LoVo (cell line): ENCODE measurements at regions not wholly inside any gene's neighbourhood (a gene's known extent, or its start where the extent isn't known, plus 50 kb on each side); places are given as distances from the start of the nearest gene placed in this dataset.
"Not testable (repeated sequence)": the region's sequence is repeated elsewhere in the genome, so short reads cannot be mapped to it uniquely, and the experiment has no call there.

ENCODE experiments used
- DNase-seq: peaks from one replicate; pipeline ENCODE4 v3.0.0-alpha.2; 2016; ENCODE audit warnings: low spot score

- DNase-seq = no peak
Measured at GRCh38 chr13:59360916-59361315, 802.8 kb downstream of the DIAPH3 start.

GRCh38 chr13:59363313-59363712 lies 800.4 kb downstream of the DIAPH3 start:
- no peak for DNase-seq

- DNase-seq = no peak
Measured at GRCh38 chr13:59363947-59364346, 799.8 kb downstream of the DIAPH3 start.

- no peak for DNase-seq
Measured at GRCh38 chr13:59364641-59365085, 799.1 kb downstream of the DIAPH3 start.

- no peak for DNase-seq
Measured at GRCh38 chr13:59367467-59367866, 796.3 kb downstream of the DIAPH3 start.

- DNase-seq = no peak
Measured at GRCh38 chr13:59367904-59368303, 795.8 kb downstream of the DIAPH3 start.

GRCh38 chr13:59368693-59369092 lies 795.0 kb downstream of the DIAPH3 start:
- no peak for DNase-seq

GRCh38 chr13:59371229-59371628 lies 792.5 kb downstream of the DIAPH3 start:
- DNase-seq = no peak

GRCh38 chr13:59373341-59373740 lies 790.4 kb downstream of the DIAPH3 start:
- no peak for DNase-seq

GRCh38 chr13:59374691-59375090 lies 789.0 kb downstream of the DIAPH3 start:
- DNase-seq = no peak

- DNase-seq = no peak
Measured at GRCh38 chr13:59384154-59384553, 779.6 kb downstream of the DIAPH3 start.

- DNase-seq = peak; percentile 63
Measured at GRCh38 chr13:59391696-59392095, 772.0 kb downstream of the DIAPH3 start.

- no peak for DNase-seq
Measured at GRCh38 chr13:59392328-59392727, 771.4 kb downstream of the DIAPH3 start.

GRCh38 chr13:59394496-59394895 lies 769.2 kb downstream of the DIAPH3 start:
- no peak for DNase-seq

- DNase-seq = no peak
Measured at GRCh38 chr13:59398127-59398526, 765.6 kb downstream of the DIAPH3 start.

GRCh38 chr13:59398661-59399060 lies 765.1 kb downstream of the DIAPH3 start:
- DNase-seq = no peak

GRCh38 chr13:59399513-59399912 lies 764.2 kb downstream of the DIAPH3 start:
- DNase-seq = no peak

GRCh38 chr13:59404331-59404730 lies 759.4 kb downstream of the DIAPH3 start:
- DNase-seq = no peak

- DNase-seq = not testable (repeated sequence)
Measured at GRCh38 chr13:59407251-59407650, 756.5 kb downstream of the DIAPH3 start.

GRCh38 chr13:59408738-59409137 lies 755.0 kb downstream of the DIAPH3 start:
- no peak for DNase-seq

GRCh38 chr13:59409211-59409610 lies 754.5 kb downstream of the DIAPH3 start:
- no peak for DNase-seq

- no peak for DNase-seq
Measured at GRCh38 chr13:59409634-59410200, 754.0 kb downstream of the DIAPH3 start.

GRCh38 chr13:59413126-59413525 lies 750.6 kb downstream of the DIAPH3 start:
- DNase-seq = peak; percentile 12

- DNase-seq = no peak
Measured at GRCh38 chr13:59414006-59414405, 749.7 kb downstream of the DIAPH3 start.

GRCh38 chr13:59415498-59415897 lies 748.2 kb downstream of the DIAPH3 start:
- no peak for DNase-seq
